ENCODE measurements at regions not wholly inside any gene's neighbourhood (a gene's known extent, or its start where the extent isn't known, plus 50 kb on each side); places are given as distances from the start of the nearest gene placed in this dataset.

DNA sequence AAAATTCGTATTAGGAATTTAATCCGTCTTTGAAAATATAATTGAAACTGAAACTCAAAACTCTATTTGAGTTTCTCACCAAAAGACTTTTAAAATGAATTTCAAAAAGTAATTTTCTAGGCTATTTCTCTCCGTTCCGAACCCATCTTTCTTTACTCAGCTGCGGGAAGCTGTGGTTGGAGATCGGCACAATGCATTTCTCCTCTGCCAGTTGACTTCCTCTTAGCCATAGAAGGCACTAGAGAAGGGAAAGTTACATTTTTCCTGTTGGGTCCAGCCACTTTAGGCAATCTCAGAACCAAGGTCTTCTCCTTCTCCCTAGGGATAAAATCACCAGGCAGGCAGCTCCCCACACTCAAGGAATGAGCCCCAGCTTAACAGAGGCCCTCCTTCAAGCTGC is 133.6 kb upstream of the COL1A2 start:
- DNase-seq (ENCODE audit: insufficient read length, low spot score) (no peak), FAIRE-seq (no peak)

DNA sequence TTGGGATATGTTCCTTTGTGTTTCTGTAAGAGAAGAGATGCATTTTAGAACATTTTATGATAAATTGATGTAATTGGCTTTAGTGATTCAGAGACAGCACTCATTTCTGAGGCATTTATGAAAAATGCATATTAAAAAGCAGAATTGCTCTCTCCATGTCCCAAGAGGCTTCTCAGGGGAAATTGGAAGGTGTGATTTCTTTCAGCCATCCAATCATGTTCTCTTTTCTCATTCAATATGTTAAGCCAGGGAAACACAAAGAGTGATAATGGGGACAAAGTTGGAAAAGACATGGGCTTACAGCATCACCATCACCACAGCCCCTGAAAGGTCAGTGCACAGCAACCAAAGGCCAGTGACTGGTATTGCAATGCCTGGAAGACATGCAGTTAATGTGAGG is 129.9 kb upstream of the COL1A2 start:
- no peak for FAIRE-seq
- DNase-seq (ENCODE audit: insufficient read length, low spot score) = no peak

DNA sequence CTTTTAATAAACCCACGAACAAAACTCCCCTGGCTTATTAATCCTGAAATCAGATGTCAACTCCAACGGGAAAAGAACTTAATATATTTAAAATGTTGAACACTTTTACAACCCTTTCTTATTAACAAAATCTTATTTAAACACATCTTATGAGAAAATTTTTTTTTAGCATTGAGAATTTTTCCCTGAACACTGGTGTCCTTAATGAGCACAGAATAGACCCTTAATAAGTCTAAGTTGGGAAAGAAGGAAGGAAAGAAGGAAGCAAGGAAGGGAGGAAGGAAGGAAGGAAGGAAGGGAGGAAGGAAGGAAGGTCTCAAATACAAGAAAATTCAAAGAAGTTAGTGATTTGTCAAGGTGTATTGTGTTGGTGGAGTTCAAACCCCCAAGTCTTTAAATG is 129.2 kb upstream of the COL1A2 start:
- FAIRE-seq (no peak), DNase-seq (ENCODE audit: insufficient read length, low spot score) (no peak)

DNA sequence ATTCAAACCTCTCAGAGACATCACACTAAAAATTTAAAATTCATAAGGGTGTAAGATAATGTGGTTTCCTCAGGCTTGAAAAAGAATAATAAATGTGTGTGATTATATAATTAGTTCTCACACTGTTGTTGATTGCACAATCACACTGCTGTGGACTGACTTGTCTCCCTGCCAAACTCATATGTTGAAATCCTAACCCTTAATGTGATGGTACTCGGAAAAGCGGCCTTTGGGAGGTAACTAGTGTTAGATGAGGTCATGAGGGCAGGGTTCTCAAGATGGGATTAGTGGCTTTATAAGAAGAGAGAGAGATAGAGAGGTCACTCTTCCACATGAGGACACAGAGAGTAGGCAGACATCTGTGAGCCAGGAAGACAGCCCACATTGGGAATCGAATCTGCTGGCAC is 128.5 kb upstream of the COL1A2 start:
- FAIRE-seq = no peak
- DNase-seq (ENCODE audit: insufficient read length, low spot score) = no peak

DNA sequence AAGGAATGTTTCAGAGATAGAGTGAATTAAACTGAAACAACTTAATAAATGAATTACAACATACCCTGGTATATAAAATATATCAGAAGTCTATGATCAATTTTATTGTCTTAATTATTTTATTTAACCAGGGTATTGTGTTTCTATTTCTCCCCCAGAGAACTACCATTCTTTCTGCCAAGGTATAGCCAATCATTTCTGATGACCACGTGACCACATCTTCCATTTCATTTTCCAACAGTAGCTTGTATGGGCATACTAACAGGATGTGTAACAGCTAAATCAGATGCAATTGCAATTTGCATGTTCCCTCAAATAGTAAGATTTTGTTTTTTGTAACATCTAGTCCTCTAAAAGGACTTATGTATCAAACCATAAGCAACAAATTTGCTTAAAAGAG is 123.9 kb upstream of the COL1A2 start:
- no peak for DNase-seq (ENCODE audit: insufficient read length, low spot score)
- no peak for FAIRE-seq

DNA sequence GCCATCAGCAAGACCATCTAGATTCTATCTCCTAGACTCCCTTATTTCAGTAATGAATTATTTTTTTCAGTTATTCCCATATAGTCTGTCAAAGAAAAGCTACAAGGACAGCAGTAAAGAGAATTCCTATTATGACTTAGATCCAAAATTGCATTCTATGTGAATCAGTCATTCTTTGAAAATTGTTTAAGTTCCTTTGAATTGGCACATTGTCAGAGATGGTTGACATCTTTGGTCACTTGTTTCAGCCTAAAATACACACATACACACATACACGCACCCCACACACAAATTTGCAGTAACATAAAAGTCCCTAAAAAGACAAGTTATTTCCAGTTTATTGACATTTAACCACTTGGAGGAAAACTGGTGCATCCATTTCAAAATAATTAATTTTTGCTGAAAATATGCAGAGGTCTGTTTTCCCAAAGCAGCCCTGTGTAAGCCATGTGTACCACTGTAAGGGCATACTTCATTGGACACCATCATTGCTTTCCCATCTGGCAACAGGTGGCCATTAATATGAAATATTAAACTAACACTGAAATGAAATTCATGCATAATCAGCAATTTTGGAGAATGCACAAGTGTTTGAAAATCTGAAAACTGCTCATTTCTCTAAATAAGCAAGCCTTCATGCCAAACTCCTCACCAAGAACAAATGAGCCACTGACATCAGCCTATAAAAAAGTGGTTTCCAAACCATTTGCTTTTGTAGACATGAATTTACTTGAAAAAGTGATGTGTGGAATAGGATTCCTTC is 121.7 kb upstream of the COL1A2 start:
- FAIRE-seq (no peak), DNase-seq (ENCODE audit: insufficient read length, low spot score) (no peak)

DNA sequence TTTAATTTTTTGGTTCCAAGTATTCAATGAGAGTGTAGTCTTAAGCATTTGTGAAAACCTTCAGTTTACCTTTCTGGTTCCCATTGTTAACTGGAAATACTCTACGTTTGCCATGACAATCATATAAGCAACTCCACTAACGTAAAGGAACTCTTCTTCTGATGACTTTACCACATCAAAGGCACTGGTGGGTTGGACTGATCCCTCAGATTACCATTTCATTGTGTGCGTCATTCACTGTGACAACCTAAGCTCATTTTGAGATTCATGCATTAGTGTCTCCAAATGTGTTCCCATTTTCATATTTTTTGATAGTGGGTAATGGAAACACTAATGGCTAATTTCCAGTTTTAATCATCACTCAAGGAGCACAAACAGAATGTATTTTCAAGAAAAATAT is 119.9 kb upstream of the COL1A2 start:
- no peak for FAIRE-seq

DNA sequence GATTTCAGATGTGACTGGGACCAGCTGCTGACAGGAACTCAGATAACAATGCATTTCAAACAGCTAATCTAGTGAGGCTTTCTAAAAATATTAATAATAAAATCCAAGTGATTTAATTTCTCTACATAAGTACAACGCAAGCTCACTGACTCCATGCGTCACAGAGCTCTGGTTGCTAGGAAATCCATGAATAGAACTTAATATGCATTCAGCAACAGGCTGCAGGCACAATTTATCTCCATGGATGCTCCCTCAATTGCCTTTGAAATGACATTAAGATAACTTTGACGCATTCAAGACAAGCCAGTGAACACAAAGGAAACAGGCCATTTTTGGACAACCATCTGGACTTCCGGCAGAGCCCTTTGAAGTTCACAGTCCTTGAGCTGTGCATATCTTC is 118.7 kb upstream of the COL1A2 start:
- FAIRE-seq = no peak

More for the DNA sequence above, 119.9 kb upstream of the COL1A2 start:
- no peak for DNase-seq (ENCODE audit: insufficient read length, low spot score)

DNA sequence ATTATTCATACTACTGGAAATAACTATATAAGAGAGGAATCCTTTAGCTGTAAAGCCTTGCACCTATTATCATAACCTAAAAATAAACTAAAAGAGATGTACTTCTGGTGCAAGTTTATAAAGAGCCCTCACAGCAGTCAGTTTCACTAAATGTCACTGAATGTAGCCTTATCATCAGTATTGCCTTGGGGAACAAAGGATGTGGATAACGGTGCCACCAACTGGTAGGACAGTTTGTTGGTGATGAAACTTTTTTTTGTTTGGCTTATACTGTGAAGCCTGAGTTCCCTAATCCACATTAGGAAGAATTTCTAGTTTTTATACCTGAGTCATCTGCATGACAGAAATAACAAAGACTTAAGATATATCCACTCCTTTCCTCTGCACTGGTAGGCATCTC is 117.9 kb upstream of the COL1A2 start:
- FAIRE-seq (no peak), DNase-seq (ENCODE audit: insufficient read length, low spot score) (no peak)

More for the DNA sequence above, 118.7 kb upstream of the COL1A2 start:
- DNase-seq (ENCODE audit: insufficient read length, low spot score) = no peak

DNA sequence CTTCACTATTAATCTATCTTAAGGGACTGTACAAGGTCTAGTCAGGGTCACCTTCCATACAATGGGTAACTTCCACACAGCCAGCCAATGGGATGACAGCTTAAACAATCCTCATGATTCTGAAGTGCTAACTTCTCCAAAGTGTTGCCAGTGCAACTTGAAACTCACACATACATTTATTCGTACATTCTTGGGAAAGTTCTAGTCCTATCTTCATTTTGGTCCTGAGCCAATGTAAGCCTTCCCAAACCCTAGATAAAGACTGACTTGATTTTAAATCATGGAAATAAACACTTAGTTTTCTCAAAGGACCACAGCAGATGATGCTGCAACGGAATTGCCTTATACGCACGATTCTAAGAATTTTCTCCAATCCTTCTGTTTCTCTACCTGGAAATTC is 117.5 kb upstream of the COL1A2 start:
- FAIRE-seq (no peak), DNase-seq (ENCODE audit: insufficient read length, low spot score) (no peak)

DNA sequence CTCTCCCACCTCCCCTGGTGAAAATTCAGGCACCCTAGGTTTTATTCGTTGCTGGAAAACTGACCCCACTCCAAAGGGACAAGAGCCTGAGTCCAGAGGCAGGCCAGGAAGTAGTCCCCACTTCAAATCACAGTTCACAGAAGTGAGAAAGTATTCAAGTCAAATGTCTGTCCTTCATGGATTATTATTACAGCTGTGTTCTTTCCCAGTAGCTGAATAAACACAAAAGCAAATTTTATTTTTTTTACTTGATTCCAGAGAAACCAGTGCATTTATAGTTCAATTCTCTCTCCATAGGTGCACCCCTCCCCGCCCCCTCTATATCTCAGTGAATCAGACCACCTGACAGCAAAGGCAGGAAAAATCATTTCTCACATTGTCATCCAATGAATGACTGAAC is 113.8 kb upstream of the COL1A2 start:
- FAIRE-seq (no peak), DNase-seq (ENCODE audit: insufficient read length, low spot score) (no peak)

DNA sequence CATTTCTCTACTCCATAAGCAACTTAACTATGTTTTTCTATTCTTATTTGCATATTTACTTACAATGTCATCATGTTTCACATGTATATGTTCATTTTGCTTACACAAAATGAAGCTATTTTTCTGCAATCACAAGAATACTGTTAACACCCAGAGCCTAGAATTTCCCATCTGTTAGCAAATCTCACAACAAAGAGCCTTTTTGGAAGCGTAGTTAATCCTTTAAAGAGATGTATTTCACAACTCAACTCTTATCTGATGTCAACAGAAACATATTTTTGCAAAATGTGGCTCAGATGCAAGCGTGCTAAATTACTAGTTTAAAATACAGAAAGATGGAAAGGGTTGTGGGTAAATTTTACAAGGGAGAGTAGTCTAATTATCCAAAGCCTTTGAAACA is 110.6 kb upstream of the COL1A2 start:
- FAIRE-seq = no peak
- no peak for DNase-seq (ENCODE audit: insufficient read length, low spot score)

DNA sequence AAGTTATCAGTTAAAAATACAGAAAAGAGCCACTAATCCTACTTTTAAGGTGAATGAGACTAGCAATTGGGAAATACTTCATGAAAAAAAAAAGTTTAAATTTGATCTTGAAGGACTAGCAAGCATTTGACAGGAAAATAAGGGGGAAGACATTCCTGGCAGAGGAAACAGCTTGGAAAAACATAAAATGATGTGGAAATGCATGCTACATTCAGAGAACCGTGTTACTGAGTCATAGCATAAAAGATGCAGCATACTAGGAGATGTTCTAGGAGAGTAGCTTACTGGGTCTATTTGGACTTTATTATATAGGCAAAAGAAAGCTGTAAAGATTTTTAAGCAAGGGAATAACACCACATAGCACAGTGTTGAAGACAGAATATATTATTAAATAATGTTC is 108.6 kb upstream of the COL1A2 start:
- no peak for DNase-seq (ENCODE audit: insufficient read length, low spot score)
- no peak for FAIRE-seq

DNA sequence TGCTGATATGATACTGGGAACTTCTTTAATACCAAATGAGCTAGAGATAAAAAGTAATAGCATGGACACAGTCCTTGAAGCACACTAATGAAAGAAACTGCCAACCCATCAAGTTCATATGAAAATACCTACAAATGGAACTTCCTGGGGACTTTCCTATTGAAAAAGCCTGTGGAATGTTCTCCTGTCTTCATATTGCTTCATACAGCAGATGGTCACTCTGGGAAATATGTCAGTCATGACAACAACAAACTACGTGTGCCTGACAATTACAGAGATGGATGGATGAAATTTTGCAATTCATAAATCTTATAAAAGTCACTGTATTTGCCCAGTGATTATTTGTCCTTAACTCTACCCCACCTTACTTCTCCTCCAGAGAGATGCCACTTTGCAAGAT is 106.6 kb upstream of the COL1A2 start:
- FAIRE-seq (no peak), DNase-seq (ENCODE audit: insufficient read length, low spot score) (no peak)

DNA sequence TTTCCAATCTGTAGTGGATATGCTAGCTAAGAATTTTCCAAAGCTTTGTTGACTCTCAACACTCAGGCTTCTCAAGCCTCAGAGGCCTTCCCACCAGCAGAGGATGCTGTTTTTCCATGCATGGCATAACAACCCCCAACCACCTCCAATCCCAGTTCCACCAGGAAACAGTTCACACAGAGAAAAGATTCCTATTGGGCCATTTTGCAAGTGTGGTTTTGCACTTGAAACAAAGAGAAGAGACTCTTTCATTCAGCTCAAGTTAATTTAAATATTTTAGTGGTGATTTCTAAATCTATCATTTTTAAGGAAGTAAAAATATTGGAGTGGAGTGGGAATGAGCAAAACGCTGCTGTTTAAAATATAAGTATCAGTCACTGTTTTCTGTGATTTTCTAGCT is 105.6 kb upstream of the COL1A2 start:
- FAIRE-seq (no peak), DNase-seq (ENCODE audit: insufficient read length, low spot score) (peak; percentile 45)

DNA sequence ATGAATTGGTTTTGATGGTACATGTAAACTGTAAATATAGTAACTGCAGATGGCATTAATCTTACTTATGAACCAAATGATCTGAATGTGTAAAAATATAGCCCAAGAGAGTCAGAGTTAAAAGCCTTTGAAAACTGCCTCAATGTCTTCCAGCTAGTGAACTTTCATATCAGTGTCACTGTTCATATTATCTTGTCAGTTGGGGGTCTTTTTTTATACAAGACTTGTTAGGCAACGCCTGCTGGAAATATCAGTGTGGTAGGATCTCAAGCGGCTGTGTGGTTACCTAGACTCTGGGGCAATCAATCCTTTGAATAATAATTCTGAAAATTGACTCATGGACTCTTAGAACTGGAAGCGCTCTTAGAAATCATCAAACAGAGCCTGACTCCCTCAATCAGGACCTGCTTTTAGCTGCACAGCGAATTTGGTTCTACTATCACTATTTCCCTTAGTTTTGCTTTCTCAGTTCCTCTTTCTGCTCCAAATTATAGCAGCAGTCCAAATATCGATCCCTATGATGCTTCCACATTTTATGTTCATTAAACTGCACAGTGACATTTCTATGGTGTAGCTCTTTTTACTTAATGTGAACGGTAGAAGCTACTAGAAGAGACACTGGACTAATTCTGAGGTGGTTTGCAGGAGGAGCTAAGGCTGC is 100.1 kb upstream of the COL1A2 start:
- FAIRE-seq (no peak), DNase-seq (ENCODE audit: insufficient read length, low spot score) (no peak)

DNA sequence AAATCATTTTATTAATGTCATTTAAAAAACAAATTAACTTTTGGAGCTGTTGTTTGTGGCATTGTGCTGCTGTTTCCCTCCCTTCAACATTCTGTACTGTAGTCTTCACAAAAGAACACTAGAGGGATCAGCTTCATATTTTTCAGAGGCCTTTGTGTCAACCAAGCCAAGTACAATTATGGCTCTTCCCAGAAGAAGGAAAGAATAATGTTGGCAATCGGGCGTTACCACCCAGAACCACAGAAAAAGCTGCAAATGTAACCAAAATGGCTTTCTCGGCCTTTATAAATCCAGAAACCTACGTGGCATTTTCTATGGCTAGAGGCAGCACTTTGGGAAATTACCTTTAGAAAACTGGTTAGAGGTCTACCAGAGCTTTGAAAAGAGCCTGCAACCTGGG is 98.8 kb upstream of the COL1A2 start:
- DNase-seq (ENCODE audit: insufficient read length, low spot score) = no peak
- no peak for FAIRE-seq

DNA sequence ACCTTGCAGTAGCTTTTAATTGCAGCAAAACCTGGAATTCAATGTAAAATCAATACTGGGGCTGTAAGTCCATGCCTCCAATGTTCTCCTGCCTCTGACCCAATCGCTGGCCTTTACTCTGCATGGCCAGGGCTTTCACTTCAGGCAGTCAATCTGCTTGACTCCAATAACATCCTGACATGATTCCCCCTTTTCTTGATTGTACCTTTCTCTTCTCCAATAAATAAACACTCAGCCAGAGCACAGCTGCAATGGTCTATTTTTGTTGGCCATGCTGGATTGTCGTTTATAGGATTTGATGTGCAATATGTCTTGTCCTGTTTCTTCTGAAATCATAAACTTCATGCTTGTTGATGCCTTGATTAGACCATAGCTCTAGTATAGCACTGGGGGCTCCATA is 97.8 kb upstream of the COL1A2 start:
- FAIRE-seq (no peak), DNase-seq (ENCODE audit: insufficient read length, low spot score) (no peak)

DNA sequence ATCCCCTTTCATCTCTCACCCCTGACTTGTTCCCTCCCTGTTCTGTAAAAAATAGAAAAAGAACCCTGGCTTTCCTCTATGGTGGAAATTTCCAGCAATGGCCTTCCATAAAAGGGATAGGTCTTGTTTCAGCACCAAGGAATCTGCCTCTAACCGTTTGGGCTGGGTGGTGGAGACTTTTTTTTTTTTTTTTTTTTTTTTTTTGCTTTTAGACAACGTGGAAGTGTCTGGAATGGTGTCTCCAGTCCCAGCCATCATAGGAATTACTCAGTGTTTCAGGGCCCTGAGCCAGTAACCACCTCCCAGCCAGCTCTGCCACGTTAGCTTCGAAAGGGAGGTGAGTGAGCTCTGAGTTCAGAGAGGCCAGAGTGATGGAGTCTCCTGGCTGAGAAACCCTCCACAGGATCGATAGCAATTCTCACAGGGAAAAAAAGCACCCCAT is 97.3 kb upstream of the COL1A2 start:
- no peak for DNase-seq (ENCODE audit: insufficient read length, low spot score)
- no peak for FAIRE-seq

DNA sequence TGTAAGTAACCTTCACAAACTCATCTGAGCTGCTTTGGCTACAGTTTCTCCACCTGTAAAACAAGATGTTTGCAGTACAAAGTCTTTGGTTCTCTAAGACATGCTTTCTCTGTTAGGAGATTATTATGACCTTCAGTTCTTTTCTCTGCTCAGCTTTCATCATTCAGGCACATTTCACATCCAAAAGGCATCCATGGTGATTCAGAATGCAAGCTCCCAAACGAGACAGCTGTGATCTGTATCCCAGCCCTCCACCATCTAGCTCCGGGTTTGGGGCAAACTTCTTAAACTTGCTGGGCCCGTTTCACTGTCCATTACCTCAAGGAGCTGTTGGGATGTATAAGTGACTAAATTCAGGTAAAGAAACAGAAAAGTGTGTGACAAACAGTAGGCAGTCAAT is 95.8 kb upstream of the COL1A2 start:
- FAIRE-seq = no peak
- DNase-seq (ENCODE audit: insufficient read length, low spot score) = no peak

DNA sequence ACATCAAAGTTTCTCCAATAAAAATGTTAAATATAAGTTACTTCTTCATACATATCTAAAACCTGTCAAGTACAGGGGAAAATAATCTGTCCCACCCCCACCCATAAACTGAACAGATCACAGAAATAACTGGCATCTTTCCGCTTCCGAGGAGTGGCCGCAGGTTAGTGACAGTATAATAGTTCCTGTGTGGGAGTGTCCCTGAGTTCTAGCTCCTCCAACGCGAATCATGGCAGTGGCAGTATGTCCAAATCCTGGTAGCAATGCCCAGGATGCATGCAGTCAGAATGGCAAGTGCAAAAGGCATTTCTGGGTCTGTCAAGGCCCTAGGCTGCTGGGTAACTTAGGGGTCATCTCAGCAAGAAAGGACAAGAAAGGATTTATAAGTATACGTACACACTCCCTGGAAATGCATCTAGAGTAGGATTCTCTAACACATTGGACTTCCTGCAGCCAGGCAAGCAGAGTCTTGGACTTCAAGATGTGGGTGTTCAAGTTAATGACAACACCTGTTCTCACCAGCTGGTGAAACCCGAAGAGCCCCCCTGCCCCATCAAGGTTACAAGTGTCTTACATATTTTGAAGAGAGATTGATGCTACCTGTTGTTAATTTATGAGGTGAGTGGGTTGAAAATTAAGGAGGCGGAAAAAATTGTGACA is 94.4 kb upstream of the COL1A2 start:
- DNase-seq (ENCODE audit: insufficient read length, low spot score) (no peak), FAIRE-seq (no peak)

DNA sequence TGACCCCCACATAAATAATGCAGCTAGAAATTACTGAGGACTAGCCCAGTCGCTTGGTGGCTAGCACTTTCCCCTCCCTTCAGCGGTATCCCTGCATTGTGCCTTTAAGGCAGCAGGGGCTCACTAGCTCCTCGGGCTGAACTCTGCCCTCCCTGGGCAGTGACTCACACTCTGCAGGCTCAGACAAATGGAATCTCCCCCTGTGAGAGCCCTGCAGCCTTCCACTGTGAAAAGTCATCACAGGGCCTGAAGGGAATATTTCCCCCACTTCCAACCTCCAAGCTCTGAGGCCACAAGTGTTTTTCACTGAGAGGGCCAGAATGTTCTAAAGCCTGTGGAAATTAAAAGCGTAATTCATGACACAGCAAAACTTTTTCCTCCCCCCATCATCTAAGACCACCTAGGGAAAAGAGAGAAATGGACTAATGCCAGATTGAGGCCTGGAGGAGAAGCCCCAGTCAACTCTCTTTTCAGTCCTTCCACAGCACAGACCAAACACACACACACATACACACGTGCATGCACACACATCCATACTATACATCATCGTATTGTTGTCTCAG is 93.6 kb upstream of the COL1A2 start:
- FAIRE-seq (peak; percentile 33), DNase-seq (ENCODE audit: insufficient read length, low spot score) (peak; percentile 62)

All from HTR-8/SVneo (cell line).